H9 (cell line): ENCODE measurements at regions not wholly inside any gene's neighbourhood (a gene's known extent, or its start where the extent isn't known, plus 50 kb on each side); places are given as distances from the start of the nearest gene placed in this dataset.

Experiments used
- DNase-seq: peaks from one replicate; pipeline ENCODE4 v3.0.0-alpha.2; 2017
- H2AFZ ChIP-seq: one replicate; pipeline ENCODE4 v1.6.1; 2013; ENCODE audit warnings: mild to moderate bottlenecking, low read length, control low read depth, moderate library complexity
- H2AK5ac ChIP-seq: 2 replicates; pipeline ENCODE4 v1.6.1; 2013; ENCODE audit warnings: low read length, control low read depth, mixed read lengths; ENCODE audit not compliant: insufficient read length
- H2BK120ac ChIP-seq: one replicate; pipeline ENCODE4 v1.6.1; 2013; ENCODE audit warnings: low read depth, mild to moderate bottlenecking, low read length, control low read depth, inconsistent platforms; ENCODE audit not compliant: poor library complexity, severe bottlenecking
- H2BK12ac ChIP-seq: 2 replicates; pipeline ENCODE4 v1.6.1; 2013; ENCODE audit warnings: low read length, control low read depth, mixed read lengths, low read depth; ENCODE audit not compliant: insufficient read length
- H2BK15ac ChIP-seq: 2 replicates; pipeline ENCODE4 v1.6.1; 2013; ENCODE audit warnings: low read depth, low read length, control low read depth
- H2BK20ac ChIP-seq: one replicate; pipeline ENCODE4 v1.6.1; 2013; ENCODE audit warnings: low read depth, mild to moderate bottlenecking, low read length, control low read depth, inconsistent platforms; ENCODE audit not compliant: poor library complexity, severe bottlenecking
- H2BK5ac ChIP-seq: 2 replicates; pipeline ENCODE4 v1.6.1; 2013; ENCODE audit warnings: low read length, control low read depth, mixed read lengths; ENCODE audit not compliant: insufficient read length
- H3K14ac ChIP-seq: 2 replicates; pipeline ENCODE4 v1.6.1; 2013; ENCODE audit warnings: low read length, control low read depth; ENCODE audit not compliant: insufficient read depth
- H3K18ac ChIP-seq: 2 replicates; pipeline ENCODE4 v1.6.1; 2013; ENCODE audit warnings: low read depth, mild to moderate bottlenecking, mixed read lengths, low read length, control low read depth; ENCODE audit not compliant: insufficient read length
- H3K23ac ChIP-seq: 2 replicates; pipeline ENCODE4 v1.6.1; 2013; ENCODE audit warnings: low read length, control low read depth, mixed read lengths, low read depth; ENCODE audit not compliant: insufficient read length
- H3K23me2 ChIP-seq: 2 replicates; pipeline ENCODE4 v1.6.1; 2013; ENCODE audit warnings: low read depth, mild to moderate bottlenecking, mixed read lengths, low read length, control low read depth; ENCODE audit not compliant: insufficient read length, poor library complexity, severe bottlenecking
- H3K27ac ChIP-seq: 2 replicates; pipeline ENCODE4 v1.5.1; 2013; ENCODE audit warnings: low read length, control low read depth, mixed read lengths, low read depth; ENCODE audit not compliant: insufficient read length
- H3K27me3 ChIP-seq: 2 replicates; pipeline ENCODE4 v1.6.1; 2013; ENCODE audit warnings: low read length, control low read depth, inconsistent platforms; ENCODE audit not compliant: insufficient read depth
- H3K4ac ChIP-seq: 2 replicates; pipeline ENCODE4 v1.6.1; 2013; ENCODE audit warnings: low read depth, mild to moderate bottlenecking, control low read depth, inconsistent platforms, low read length, moderate library complexity
- H3K4me1 ChIP-seq: 2 replicates; pipeline ENCODE4 v1.6.1; 2013; ENCODE audit warnings: low read length, control low read depth, inconsistent platforms; ENCODE audit not compliant: insufficient read depth
- H3K4me2 ChIP-seq: 2 replicates; pipeline ENCODE4 v1.6.1; 2013; ENCODE audit warnings: low read length, control low read depth, mixed read lengths; ENCODE audit not compliant: insufficient read length, insufficient read depth
- H3K56ac ChIP-seq: 2 replicates; pipeline ENCODE4 v1.6.1; 2013; ENCODE audit warnings: low read depth, mild to moderate bottlenecking, mixed read lengths, low read length, control low read depth; ENCODE audit not compliant: insufficient read length
- H3K79me1 ChIP-seq: 2 replicates; pipeline ENCODE4 v1.6.1; 2013; ENCODE audit warnings: low read depth, mild to moderate bottlenecking, moderate library complexity, low read length, control low read depth, inconsistent platforms; ENCODE audit not compliant: insufficient read depth, poor library complexity, severe bottlenecking
- H3K79me2 ChIP-seq: 2 replicates; pipeline ENCODE4 v1.6.1; 2013; ENCODE audit warnings: low read length, control low read depth, inconsistent platforms; ENCODE audit not compliant: insufficient read depth
- H3K9ac ChIP-seq: 2 replicates; pipeline ENCODE4 v1.6.1; 2013; ENCODE audit warnings: low read length, control low read depth, mixed read lengths; ENCODE audit not compliant: insufficient read length; ENCODE audit errors: extremely low read depth
- H3K9me3 ChIP-seq: one replicate; pipeline ENCODE4 v1.6.1; 2013; ENCODE audit warnings: low read depth, low read length, inconsistent platforms; ENCODE audit not compliant: control insufficient read depth
- H3T11ph ChIP-seq: one replicate; pipeline ENCODE4 v1.6.1; 2013; ENCODE audit warnings: mild to moderate bottlenecking, low read length, control low read depth, inconsistent platforms
- H4K20me1 ChIP-seq: one replicate; pipeline ENCODE4 v1.6.1; 2013; ENCODE audit not compliant: control insufficient read depth, insufficient read length, insufficient read depth
- H4K5ac ChIP-seq: 2 replicates; pipeline ENCODE4 v1.6.1; 2013; ENCODE audit warnings: low read depth, mild to moderate bottlenecking, mixed read lengths, low read length, control low read depth; ENCODE audit not compliant: insufficient read length
- H4K8ac ChIP-seq: replicated peaks from 2 replicates; pipeline ENCODE4 v1.6.1; 2013; ENCODE audit warnings: low read length, control low read depth, mixed read lengths, low read depth; ENCODE audit not compliant: insufficient read length
- H4K91ac ChIP-seq: 2 replicates; pipeline ENCODE4 v1.6.1; 2013; ENCODE audit warnings: low read depth, mild to moderate bottlenecking, moderate library complexity, mixed read lengths, low read length, control low read depth; ENCODE audit not compliant: insufficient read length
- H3K27ac Mint-ChIP-seq, 3 experiments: 2 replicates in 2 of 3; 3 replicates in 1 of 3; pipeline ENCODE4 v1.8.0; 2020 to 2021; ENCODE audit warnings: mixed read lengths in 3 of 3, mild to moderate bottlenecking in 1 of 3, moderate library complexity in 1 of 3
- H3K27me3 Mint-ChIP-seq: 2 replicates; pipeline ENCODE4 v1.8.0; 2021; ENCODE audit warnings: low read depth, mild to moderate bottlenecking, moderate library complexity, mixed read lengths
- H3K36me3 Mint-ChIP-seq, 3 experiments: 2 replicates in 2 of 3; 3 replicates in 1 of 3; pipeline ENCODE4 v1.8.0; 2020 to 2021; ENCODE audit warnings: low read depth in 3 of 3, mixed read lengths in 3 of 3; ENCODE audit not compliant: insufficient read depth in 1 of 3
- H3K4me1 Mint-ChIP-seq, 2 experiments: 2 replicates each; pipeline ENCODE4 v1.8.0; 2020; ENCODE audit warnings: mixed read lengths in 2 of 2
- H3K4me3 Mint-ChIP-seq, 2 experiments: 2 replicates in 1 of 2; 3 replicates in 1 of 2; pipeline ENCODE4 v1.8.0; 2020 to 2021; ENCODE audit warnings: mild to moderate bottlenecking in 2 of 2, mixed read lengths in 2 of 2, moderate library complexity in 1 of 2
- H3K9me3 Mint-ChIP-seq, 2 experiments: 2 replicates in 1 of 2; 3 replicates in 1 of 2; pipeline ENCODE4 v1.8.0; 2020; ENCODE audit warnings: mild to moderate bottlenecking in 2 of 2, mixed read lengths in 2 of 2, moderate library complexity in 1 of 2
- CTCF ChIP-seq: fragments of 200-600 bp; sonication (generic); conservative IDR thresholded peaks from 3 replicates; pipeline ENCODE4 v1.8.0; 2021; ENCODE audit warnings: antibody characterized with exemption, mild to moderate bottlenecking
- WGBS: extraction: QIAGEN DNeasy Blood & Tissue Kit; methylation state at CpG from one replicate; pipeline ENCODE4 v1.1.7; 2013; ENCODE audit warnings: missing lambda C conversion rate, low lambda C conversion rate, mixed read lengths; ENCODE audit not compliant: insufficient read length; ENCODE audit errors: extremely low coverage; 5-methylcytosine and 5-hydroxymethylcytosine counted together

GRCh38 chr6:2430612-2431011 is 185.2 kb upstream of the GMDS start:
- no peak overlapping the region for H3K27ac Mint-ChIP-seq

More at GRCh38 chr6:2430612-2431011, 185.2 kb upstream of the GMDS start:
- H4K91ac ChIP-seq, result no peak overlapping the region
- no peak overlapping the region for H3K4me3 Mint-ChIP-seq
- no peak overlapping the region for H3K27ac ChIP-seq
- H2AK5ac ChIP-seq, result no peak overlapping the region
- peaks cover 0 to 2% of the 10 kb centered on the region in 2 experiments; a peak in 2 of 4 replicates for H3K4me1 Mint-ChIP-seq
- H3K9me3 ChIP-seq, result no peaks in the 10 kb centered on the region
- no peak overlapping the region for H4K5ac ChIP-seq
- H4K20me1 ChIP-seq, result no peaks in the 10 kb centered on the region
- H3K27me3 ChIP-seq, result no peaks in the 10 kb centered on the region
- no peak overlapping the region for H3K4ac ChIP-seq
- no peak overlapping the region for H3K4me2 ChIP-seq
- H3K18ac ChIP-seq, result no peak overlapping the region
- H3K14ac ChIP-seq, result no peak overlapping the region
- no peaks in the 10 kb centered on the region for H3K79me1 ChIP-seq
- no peaks in the 10 kb centered on the region for H3K79me2 ChIP-seq
- H3K9me3 Mint-ChIP-seq, result no peaks in the 10 kb centered on the region
- TF ChIP-seq CTCF, result no peak
- H3K27me3 Mint-ChIP-seq, result no peaks in the 10 kb centered on the region
- no peak overlapping the region for H4K8ac ChIP-seq
- no peak for DNase-seq
- no peaks in the 10 kb centered on the region for H3K36me3 Mint-ChIP-seq
- no peak overlapping the region for H3K9ac ChIP-seq
- H2BK20ac ChIP-seq, result no peak overlapping the region
- no peak overlapping the region for H2BK5ac ChIP-seq
- H2BK15ac ChIP-seq, result no peak overlapping the region
- no peak overlapping the region for H3K56ac ChIP-seq
- H2BK12ac ChIP-seq, result no peak overlapping the region
- no peak overlapping the region for H3T11ph ChIP-seq
- no peaks in the 10 kb centered on the region for H3K4me1 ChIP-seq
- no peaks in the 10 kb centered on the region for H3K23me2 ChIP-seq
- WGBS, result no CpG with 5 or more reads among the region's 3 CpGs
- no peak overlapping the region for H2AFZ ChIP-seq
- no peak overlapping the region for H3K23ac ChIP-seq
- no peak overlapping the region for H2BK120ac ChIP-seq
